ENCODE measurements at regions not wholly inside any gene's neighbourhood (a gene's known extent, or its start where the extent isn't known, plus 50 kb on each side); places are given as distances from the start of the nearest gene placed in this dataset.

DNA sequence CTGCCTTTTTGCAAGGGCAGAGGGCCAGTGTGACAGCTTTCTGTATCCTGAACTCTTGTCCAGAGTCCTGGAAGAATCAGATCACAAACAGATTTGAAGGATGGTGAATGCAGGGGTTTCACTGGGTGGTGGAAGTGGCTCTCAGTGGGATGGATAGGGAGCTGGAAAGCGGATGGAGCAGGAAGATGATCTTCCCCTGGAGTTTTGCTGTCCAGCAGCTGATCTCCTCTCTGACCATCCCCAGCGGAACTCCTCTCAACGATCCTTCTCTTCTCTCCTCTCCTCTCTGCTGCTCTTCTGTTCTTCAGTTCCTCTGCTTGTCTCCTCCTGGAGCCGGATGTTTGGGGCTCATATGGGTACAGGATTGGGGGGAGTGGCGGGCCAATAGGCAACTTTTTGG lies 108.3 kb upstream of the HMHB1 start:
- TF ChIP-seq, protein P1, sequence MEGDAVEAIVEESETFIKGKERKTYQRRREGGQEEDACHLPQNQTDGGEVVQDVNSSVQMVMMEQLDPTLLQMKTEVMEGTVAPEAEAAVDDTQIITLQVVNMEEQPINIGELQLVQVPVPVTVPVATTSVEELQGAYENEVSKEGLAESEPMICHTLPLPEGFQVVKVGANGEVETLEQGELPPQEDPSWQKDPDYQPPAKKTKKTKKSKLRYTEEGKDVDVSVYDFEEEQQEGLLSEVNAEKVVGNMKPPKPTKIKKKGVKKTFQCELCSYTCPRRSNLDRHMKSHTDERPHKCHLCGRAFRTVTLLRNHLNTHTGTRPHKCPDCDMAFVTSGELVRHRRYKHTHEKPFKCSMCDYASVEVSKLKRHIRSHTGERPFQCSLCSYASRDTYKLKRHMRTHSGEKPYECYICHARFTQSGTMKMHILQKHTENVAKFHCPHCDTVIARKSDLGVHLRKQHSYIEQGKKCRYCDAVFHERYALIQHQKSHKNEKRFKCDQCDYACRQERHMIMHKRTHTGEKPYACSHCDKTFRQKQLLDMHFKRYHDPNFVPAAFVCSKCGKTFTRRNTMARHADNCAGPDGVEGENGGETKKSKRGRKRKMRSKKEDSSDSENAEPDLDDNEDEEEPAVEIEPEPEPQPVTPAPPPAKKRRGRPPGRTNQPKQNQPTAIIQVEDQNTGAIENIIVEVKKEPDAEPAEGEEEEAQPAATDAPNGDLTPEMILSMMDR (IDR thresholded peaks at IDR 0.05; ENCODE audit: control extremely low read depth in 1 of 3, insufficient read depth in 1 of 3, low read depth in 1 of 3, low read length in 3 of 3), result no peak
- TF ChIP-seq POLR2A (IDR thresholded peaks at IDR 0.05; ENCODE audit: control extremely low read depth in 1 of 2, low read depth in 2 of 2, low read length in 2 of 2), result no peak
